ENCODE measurements at regions not wholly inside any gene's neighbourhood (a gene's known extent, or its start where the extent isn't known, plus 50 kb on each side); places are given as distances from the start of the nearest gene placed in this dataset.

- TF ChIP-seq CTCF (IDR thresholded peaks at IDR 0.05) (no peak), POLR2A (IDR thresholded peaks at IDR 0.05) (no peak)
Observed at GRCh38 chr15:28783873-28784272, 64.6 kb downstream of the GOLGA6L7 start.
